Lower lobe of right lung (tissue), 2 donors: ENCODE measurements at regions not wholly inside any gene's neighbourhood (a gene's known extent, or its start where the extent isn't known, plus 50 kb on each side); places are given as distances from the start of the nearest gene placed in this dataset.

ENCODE experiments used
- ATAC-seq, 2 donors: fragments of 200-7000 bp; cut with Tn5 transposase; one replicate each; pipeline ENCODE4 v1.9.1; 2020 to 2022; ENCODE audit warnings: mild to moderate bottlenecking in 2 of 2, moderate library complexity in 2 of 2
- DNase-seq: peaks from one replicate; pipeline ENCODE4 v3.0.0-alpha.2; 2020
- H3K27ac ChIP-seq: fragments of 200-600 bp; one replicate; pipeline ENCODE4 v1.8.0; 2022
- H3K27me3 ChIP-seq: fragments of 200-600 bp; one replicate; pipeline ENCODE4 v1.8.0; 2022; ENCODE audit warnings: low read depth
- H3K36me3 ChIP-seq: fragments of 200-600 bp; one replicate; pipeline ENCODE4 v1.8.0; 2022; ENCODE audit warnings: mild to moderate bottlenecking
- H3K4me1 ChIP-seq: fragments of 200-600 bp; one replicate; pipeline ENCODE4 v1.8.0; 2022
- H3K4me3 ChIP-seq: fragments of 200-600 bp; one replicate; pipeline ENCODE4 v1.8.0; 2022; ENCODE audit warnings: mild to moderate bottlenecking
- H3K9me3 ChIP-seq: fragments of 200-600 bp; one replicate; pipeline ENCODE4 v1.8.0; 2022
- CTCF ChIP-seq: fragments of 200-600 bp; IDR thresholded peaks from one replicate; pipeline ENCODE4 v1.8.0; 2022; ENCODE audit warnings: antibody characterized with exemption, mild to moderate bottlenecking
- intact Hi-C: fragments of 100-400 bp; cut with DNase I; formaldehyde crosslinking; loops from one replicate; pipeline ENCODE4 v1.11.0; 2022
- donor health status: DM: no; HTN: yes; CAD: no; lungs with severe emphysema.

DNA sequence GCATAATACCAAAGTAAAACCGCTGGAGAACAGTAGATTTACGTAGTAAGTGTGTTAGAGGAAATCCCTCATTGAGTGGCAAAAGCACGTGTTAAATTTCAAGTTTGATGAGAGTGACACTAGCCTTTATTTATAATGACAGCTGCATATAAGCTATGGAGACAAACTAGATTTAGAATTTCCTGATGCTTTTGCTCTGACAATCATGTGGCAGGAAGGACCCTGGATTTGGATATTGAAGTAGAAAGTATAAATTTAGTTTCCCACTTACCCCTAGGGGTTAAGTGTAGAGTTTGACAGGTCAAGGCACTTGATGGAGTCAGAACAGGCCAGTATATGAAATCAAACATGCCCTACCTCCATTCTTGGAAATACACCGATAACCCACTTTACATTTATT, 983.1 kb downstream of the FLRT2 start:
- DNase-seq (no peak), ATAC-seq (no peak)
- no peak overlapping the region for H3K4me3 ChIP-seq
- intact Hi-C loops, result no loop called here
- TF ChIP-seq CTCF, result no peak
- H3K36me3 ChIP-seq, result no peaks in the 10 kb centered on the region
- H3K27me3 ChIP-seq, result no peaks in the 10 kb centered on the region
- no peak overlapping the region for H3K27ac ChIP-seq
- no peaks in the 10 kb centered on the region for H3K4me1 ChIP-seq
- no peaks in the 10 kb centered on the region for H3K9me3 ChIP-seq

DNA sequence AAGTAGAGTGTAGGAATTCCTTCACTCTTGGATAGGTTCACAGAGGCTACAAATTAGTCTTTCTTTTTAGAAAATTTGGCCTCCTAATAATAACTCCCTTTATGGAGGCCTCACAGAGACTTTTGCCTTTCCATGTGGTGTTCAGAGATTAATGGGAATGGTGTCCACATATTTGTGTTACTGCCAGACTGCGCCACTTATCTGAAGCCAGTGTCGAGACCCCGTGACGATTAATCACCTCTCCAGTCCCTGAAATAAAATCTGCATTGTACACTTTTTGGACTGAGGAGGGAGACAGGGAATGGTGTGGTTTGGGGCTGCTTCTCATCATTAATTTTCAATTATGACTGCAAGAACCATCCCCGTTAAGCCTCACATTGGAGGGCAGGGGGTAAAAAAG, 980.5 kb downstream of the FLRT2 start:
- Histone ChIP-seq H3K27me3 (no peaks in the 10 kb centered on the region), H3K27ac (no peak overlapping the region), H3K4me3 (no peak overlapping the region), H3K36me3 (no peaks in the 10 kb centered on the region), H3K9me3 (no peaks in the 10 kb centered on the region), H3K4me1 (no peaks in the 10 kb centered on the region)
- ATAC-seq (no peak), DNase-seq (no peak)
- TF ChIP-seq CTCF, result no peak
- intact Hi-C loops, result no loop called here

DNA sequence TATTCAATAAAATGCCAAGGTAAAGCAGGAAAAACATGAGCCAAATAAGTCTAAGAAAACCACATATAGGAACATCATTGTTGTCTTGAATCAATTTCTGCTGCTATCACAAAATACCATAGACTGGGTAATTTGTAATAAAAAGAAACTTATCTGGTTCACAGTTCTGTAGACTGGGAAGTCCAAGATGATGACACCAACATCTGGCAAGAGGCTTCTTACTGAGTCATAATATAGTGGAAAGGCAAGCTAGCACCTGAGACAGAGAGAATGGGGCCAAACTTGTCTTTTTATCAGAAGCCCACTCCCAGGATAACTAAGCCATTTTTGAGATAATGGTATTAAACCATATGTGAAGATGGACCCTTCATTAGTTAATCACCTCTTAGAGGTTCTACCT, 975.9 kb downstream of the FLRT2 start:
- intact Hi-C loops, result no loop called here
- no peak overlapping the region for H3K27ac ChIP-seq
- no peak overlapping the region for H3K4me3 ChIP-seq
- no peaks in the 10 kb centered on the region for H3K4me1 ChIP-seq
- no peaks in the 10 kb centered on the region for H3K36me3 ChIP-seq
- H3K27me3 ChIP-seq, result no peaks in the 10 kb centered on the region
- DNase-seq (no peak), ATAC-seq (no peak)
- no peaks in the 10 kb centered on the region for H3K9me3 ChIP-seq
- no peak for TF ChIP-seq CTCF

- no peak overlapping the region for H3K27ac ChIP-seq
- no peaks in the 10 kb centered on the region for H3K9me3 ChIP-seq
- ATAC-seq (no peak), DNase-seq (no peak)
- H3K36me3 ChIP-seq, result no peaks in the 10 kb centered on the region
- no peaks in the 10 kb centered on the region for H3K4me1 ChIP-seq
- intact Hi-C loops, result no loop called here
- no peak overlapping the region for H3K4me3 ChIP-seq
- H3K27me3 ChIP-seq, result no peaks in the 10 kb centered on the region
- no peak for TF ChIP-seq CTCF
Observed at GRCh38 chr14:86501611-86502010, 971.7 kb downstream of the FLRT2 start.

GRCh38 chr14:86491743-86492142, 961.8 kb downstream of the FLRT2 start:
- TF ChIP-seq CTCF, result no peak
- Histone ChIP-seq H3K27me3 (no peaks in the 10 kb centered on the region), H3K36me3 (no peaks in the 10 kb centered on the region), H3K4me3 (no peak overlapping the region), H3K27ac (no peak overlapping the region), H3K9me3 (no peaks in the 10 kb centered on the region), H3K4me1 (no peaks in the 10 kb centered on the region)
- no peak for DNase-seq
- ATAC-seq, result no peak
- intact Hi-C loops, result no loop called here

GRCh38 chr14:86481104-86481503, 951.2 kb downstream of the FLRT2 start:
- ATAC-seq, result no peak
- intact Hi-C loops, result no loop called here

More at GRCh38 chr14:86481104-86481503, 951.2 kb downstream of the FLRT2 start:
- H3K4me1 ChIP-seq, result no peaks in the 10 kb centered on the region
- H3K4me3 ChIP-seq, result no peak overlapping the region
- H3K9me3 ChIP-seq, result no peaks in the 10 kb centered on the region
- no peaks in the 10 kb centered on the region for H3K36me3 ChIP-seq
- no peak for TF ChIP-seq CTCF
- H3K27me3 ChIP-seq, result no peaks in the 10 kb centered on the region
- H3K27ac ChIP-seq, result no peak overlapping the region
- DNase-seq, result no peak
